ENCODE measurements at regions not wholly inside any gene's neighbourhood (a gene's known extent, or its start where the extent isn't known, plus 50 kb on each side); places are given as distances from the start of the nearest gene placed in this dataset.

GRCh38 chr2:79428745-79429144 lies 84.1 kb upstream of the CTNNA2 start:
- TF ChIP-seq SP1 (IDR thresholded peaks at IDR 0.05) (no peak), CTCF (IDR thresholded peaks at IDR 0.05; ENCODE audit: low read depth, low read length, missing input control) (no peak), JUND (IDR thresholded peaks at IDR 0.05) (no peak), GABPA (IDR thresholded peaks at IDR 0.05 in 1 of 2, conservative IDR thresholded peaks at IDR 0.05 in 1 of 2) (no peak), TAF1 (conservative IDR thresholded peaks at IDR 0.05) (no peak), YY1 (IDR thresholded peaks at IDR 0.05) (no peak), FOXA2 (IDR thresholded peaks at IDR 0.05) (no peak), ZBTB33 (IDR thresholded peaks at IDR 0.05) (no peak), RAD21 (IDR thresholded peaks at IDR 0.05) (no peak), FOXA1 (IDR thresholded peaks at IDR 0.05) (no peak), EGR1 (IDR thresholded peaks at IDR 0.05; ENCODE audit: low read depth in 2 of 2) (no peak), RXRA (IDR thresholded peaks at IDR 0.05) (no peak)
- TF ChIP-seq, protein P1, sequence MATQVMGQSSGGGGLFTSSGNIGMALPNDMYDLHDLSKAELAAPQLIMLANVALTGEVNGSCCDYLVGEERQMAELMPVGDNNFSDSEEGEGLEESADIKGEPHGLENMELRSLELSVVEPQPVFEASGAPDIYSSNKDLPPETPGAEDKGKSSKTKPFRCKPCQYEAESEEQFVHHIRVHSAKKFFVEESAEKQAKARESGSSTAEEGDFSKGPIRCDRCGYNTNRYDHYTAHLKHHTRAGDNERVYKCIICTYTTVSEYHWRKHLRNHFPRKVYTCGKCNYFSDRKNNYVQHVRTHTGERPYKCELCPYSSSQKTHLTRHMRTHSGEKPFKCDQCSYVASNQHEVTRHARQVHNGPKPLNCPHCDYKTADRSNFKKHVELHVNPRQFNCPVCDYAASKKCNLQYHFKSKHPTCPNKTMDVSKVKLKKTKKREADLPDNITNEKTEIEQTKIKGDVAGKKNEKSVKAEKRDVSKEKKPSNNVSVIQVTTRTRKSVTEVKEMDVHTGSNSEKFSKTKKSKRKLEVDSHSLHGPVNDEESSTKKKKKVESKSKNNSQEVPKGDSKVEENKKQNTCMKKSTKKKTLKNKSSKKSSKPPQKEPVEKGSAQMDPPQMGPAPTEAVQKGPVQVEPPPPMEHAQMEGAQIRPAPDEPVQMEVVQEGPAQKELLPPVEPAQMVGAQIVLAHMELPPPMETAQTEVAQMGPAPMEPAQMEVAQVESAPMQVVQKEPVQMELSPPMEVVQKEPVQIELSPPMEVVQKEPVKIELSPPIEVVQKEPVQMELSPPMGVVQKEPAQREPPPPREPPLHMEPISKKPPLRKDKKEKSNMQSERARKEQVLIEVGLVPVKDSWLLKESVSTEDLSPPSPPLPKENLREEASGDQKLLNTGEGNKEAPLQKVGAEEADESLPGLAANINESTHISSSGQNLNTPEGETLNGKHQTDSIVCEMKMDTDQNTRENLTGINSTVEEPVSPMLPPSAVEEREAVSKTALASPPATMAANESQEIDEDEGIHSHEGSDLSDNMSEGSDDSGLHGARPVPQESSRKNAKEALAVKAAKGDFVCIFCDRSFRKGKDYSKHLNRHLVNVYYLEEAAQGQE (IDR thresholded peaks at IDR 0.05): no peak
- TF ChIP-seq, protein P2, sequence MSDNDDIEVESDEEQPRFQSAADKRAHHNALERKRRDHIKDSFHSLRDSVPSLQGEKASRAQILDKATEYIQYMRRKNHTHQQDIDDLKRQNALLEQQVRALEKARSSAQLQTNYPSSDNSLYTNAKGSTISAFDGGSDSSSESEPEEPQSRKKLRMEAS (IDR thresholded peaks at IDR 0.05): no peak
